ENCODE measurements at regions not wholly inside any gene's neighbourhood (a gene's known extent, or its start where the extent isn't known, plus 50 kb on each side); places are given as distances from the start of the nearest gene placed in this dataset.
"Not testable (repeated sequence)": the region's sequence is repeated elsewhere in the genome, so short reads cannot be mapped to it uniquely, and the experiment has no call there.

GRCh38 chr4:159864337-159864736 lies 761.5 kb downstream of the RAPGEF2 start:
- Mint-ChIP-seq H3K4me1 (no peaks in the 10 kb centered on the region), H3K9me3 (ENCODE audit: insufficient read depth) (no peaks in the 10 kb centered on the region), H3K27me3 (no peaks in the 10 kb centered on the region), H3K4me3 (no peak overlapping the region), H3K27ac (no peak overlapping the region)
- Histone ChIP-seq H3K36me3 (replicated peaks in 1 of 2; ENCODE audit: control extremely low read depth in 1 of 2, control insufficient read depth in 1 of 2, extremely low read depth in 1 of 2, insufficient read depth in 2 of 2, low read length in 1 of 2) (no peaks in the 10 kb centered on the region), H3K4me1 (ENCODE audit: control insufficient read depth in 2 of 2, insufficient read depth in 2 of 2, low read length in 2 of 2) (no peaks in the 10 kb centered on the region), H4K20me1 (ENCODE audit: control insufficient read depth, insufficient read depth, low read length, poor library complexity, severe bottlenecking) (no peaks in the 10 kb centered on the region), H3K9ac (ENCODE audit: low read length) (no peak overlapping the region), H3K4me3 (ENCODE audit: control extremely low read depth in 1 of 5, extremely low read depth in 1 of 5, insufficient read depth in 1 of 5, low read depth in 2 of 5, low read length in 4 of 5) (no peak overlapping the region), H3K79me2 (ENCODE audit: control insufficient read depth, insufficient read depth, low read length) (no peaks in the 10 kb centered on the region), H3K4me2 (replicated peaks; ENCODE audit: low read depth, low read length, poor library complexity, severe bottlenecking) (no peak overlapping the region), H3K9me3 (ENCODE audit: control extremely low read depth in 1 of 3, control insufficient read depth in 2 of 3, insufficient read depth in 1 of 3, low read length in 2 of 3) (peaks cover 0 to 6% (median 0%) of the 10 kb centered on the region in 3 donors), H3K27ac (ENCODE audit: low read length in 2 of 2) (no peak overlapping the region), H3K27me3 (replicated peaks in 1 of 4; ENCODE audit: control extremely low read depth in 1 of 4, control insufficient read depth in 3 of 4, insufficient read depth in 4 of 4, low read length in 3 of 4) (no peaks in the 10 kb centered on the region), H2AFZ (ENCODE audit: insufficient read depth, low read depth, low read length, poor library complexity, severe bottlenecking) (no peak overlapping the region)
- ATAC-seq (ENCODE audit: low read depth) (no peak), DNase-seq (no peak)
- ChIA-PET POLR2A (no interaction called here), CTCF (no interaction called here)
- TF ChIP-seq EZH2 (IDR thresholded peaks at IDR 0.05; ENCODE audit: borderline replicate concordance, insufficient read depth, low read depth, low read length, poor library complexity, severe bottlenecking) (no peak), CTCF (IDR thresholded peaks at IDR 0.05) (no peak)
- WGBS (ENCODE audit: insufficient coverage) = no CpG with 5 or more reads among the region's 3 CpGs
- intact Hi-C loops (cut with micrococcal nuclease) = no loop called here

GRCh38 chr4:159867673-159868072 lies 764.8 kb downstream of the RAPGEF2 start:
- H3K27me3 Mint-ChIP-seq = no peaks in the 10 kb centered on the region
- no peaks in the 10 kb centered on the region for H3K9me3 Mint-ChIP-seq (ENCODE audit: insufficient read depth)
- CTCF ChIA-PET = no interaction called here
- intact Hi-C loops (cut with micrococcal nuclease) = no loop called here
- H4K20me1 ChIP-seq (ENCODE audit: control insufficient read depth, insufficient read depth, low read length, poor library complexity, severe bottlenecking) = no peaks in the 10 kb centered on the region
- no peak overlapping the region for H3K9ac ChIP-seq (ENCODE audit: low read length)
- POLR2A ChIA-PET = no interaction called here
- H3K27ac ChIP-seq (ENCODE audit: low read length in 2 of 2) = no peak overlapping the region
- ATAC-seq (ENCODE audit: low read depth) (no peak), DNase-seq (no peak)
- no peak overlapping the region for H3K4me3 ChIP-seq (ENCODE audit: control extremely low read depth in 1 of 5, extremely low read depth in 1 of 5, insufficient read depth in 1 of 5, low read depth in 2 of 5, low read length in 4 of 5)
- no peak overlapping the region for H3K4me3 Mint-ChIP-seq
- no CpG with 5 or more reads among the region's 1 CpG for WGBS (ENCODE audit: insufficient coverage)
- H2AFZ ChIP-seq (ENCODE audit: insufficient read depth, low read depth, low read length, poor library complexity, severe bottlenecking) = no peak overlapping the region
- no peaks in the 10 kb centered on the region for H3K27me3 ChIP-seq (replicated peaks in 1 of 4; ENCODE audit: control extremely low read depth in 1 of 4, control insufficient read depth in 3 of 4, insufficient read depth in 4 of 4, low read length in 3 of 4)
- no peaks in the 10 kb centered on the region for H3K79me2 ChIP-seq (ENCODE audit: control insufficient read depth, insufficient read depth, low read length)
- no peak overlapping the region for H3K4me2 ChIP-seq (replicated peaks; ENCODE audit: low read depth, low read length, poor library complexity, severe bottlenecking)
- no peak for TF ChIP-seq CTCF (IDR thresholded peaks at IDR 0.05)
- no peak for TF ChIP-seq EZH2 (IDR thresholded peaks at IDR 0.05; ENCODE audit: borderline replicate concordance, insufficient read depth, low read depth, low read length, poor library complexity, severe bottlenecking)
- no peaks in the 10 kb centered on the region for H3K4me1 ChIP-seq (ENCODE audit: control insufficient read depth in 2 of 2, insufficient read depth in 2 of 2, low read length in 2 of 2)
- no peaks in the 10 kb centered on the region for H3K36me3 ChIP-seq (replicated peaks in 1 of 2; ENCODE audit: control extremely low read depth in 1 of 2, control insufficient read depth in 1 of 2, extremely low read depth in 1 of 2, insufficient read depth in 2 of 2, low read length in 1 of 2)
- H3K9me3 ChIP-seq (ENCODE audit: control extremely low read depth in 1 of 3, control insufficient read depth in 2 of 3, insufficient read depth in 1 of 3, low read length in 2 of 3) = peaks cover 0 to 6% (median 0%) of the 10 kb centered on the region in 3 donors
- no peak overlapping the region for H3K27ac Mint-ChIP-seq
- H3K4me1 Mint-ChIP-seq = no peaks in the 10 kb centered on the region

DNA sequence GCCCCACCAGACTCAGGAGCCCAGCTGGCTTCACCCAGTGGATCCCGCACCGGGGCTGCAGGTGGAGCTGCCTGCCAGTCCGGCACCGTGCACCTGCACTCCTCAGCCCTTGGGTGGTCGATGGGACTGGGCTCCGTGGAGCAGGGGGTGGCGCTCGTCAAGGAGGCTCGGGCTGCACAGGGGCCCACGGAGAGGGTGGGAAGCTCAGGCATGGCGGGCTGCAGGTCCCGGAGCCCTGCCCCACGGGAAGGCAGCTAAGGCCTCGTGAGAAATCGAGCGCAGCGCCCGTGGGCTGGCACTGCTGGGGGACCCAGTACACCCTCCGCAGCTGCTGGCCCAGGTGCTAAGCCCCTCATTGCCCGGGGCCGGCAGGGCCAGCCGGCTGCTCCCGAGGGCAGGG lies 766.1 kb downstream of the RAPGEF2 start:
- H3K27ac ChIP-seq (ENCODE audit: low read length in 2 of 2); H3K9me3 ChIP-seq (ENCODE audit: control extremely low read depth in 1 of 3, control insufficient read depth in 2 of 3, insufficient read depth in 1 of 3, low read length in 2 of 3); H3K4me1 Mint-ChIP-seq; ATAC-seq (ENCODE audit: low read depth); H3K9ac ChIP-seq (ENCODE audit: low read length); CTCF ChIA-PET; intact Hi-C loops (cut with micrococcal nuclease); H4K20me1 ChIP-seq (ENCODE audit: control insufficient read depth, insufficient read depth, low read length, poor library complexity, severe bottlenecking); H2AFZ ChIP-seq (ENCODE audit: insufficient read depth, low read depth, low read length, poor library complexity, severe bottlenecking); H3K4me2 ChIP-seq (replicated peaks; ENCODE audit: low read depth, low read length, poor library complexity, severe bottlenecking); H3K4me3 Mint-ChIP-seq; H3K4me3 ChIP-seq (ENCODE audit: control extremely low read depth in 1 of 5, extremely low read depth in 1 of 5, insufficient read depth in 1 of 5, low read depth in 2 of 5, low read length in 4 of 5); H3K27me3 ChIP-seq (replicated peaks in 1 of 4; ENCODE audit: control extremely low read depth in 1 of 4, control insufficient read depth in 3 of 4, insufficient read depth in 4 of 4, low read length in 3 of 4); DNase-seq; POLR2A ChIA-PET; H3K4me1 ChIP-seq (ENCODE audit: control insufficient read depth in 2 of 2, insufficient read depth in 2 of 2, low read length in 2 of 2); H3K9me3 Mint-ChIP-seq (ENCODE audit: insufficient read depth); H3K79me2 ChIP-seq (ENCODE audit: control insufficient read depth, insufficient read depth, low read length); H3K36me3 ChIP-seq (replicated peaks in 1 of 2; ENCODE audit: control extremely low read depth in 1 of 2, control insufficient read depth in 1 of 2, extremely low read depth in 1 of 2, insufficient read depth in 2 of 2, low read length in 1 of 2); H3K27me3 Mint-ChIP-seq; H3K27ac Mint-ChIP-seq: not testable (repeated sequence)
- WGBS (ENCODE audit: insufficient coverage) = 96% methylated on average over 23 of the region's 23 CpGs

All from B cell (primary cell).